HTR-8/SVneo (cell line): ENCODE measurements at regions not wholly inside any gene's neighbourhood (a gene's known extent, or its start where the extent isn't known, plus 50 kb on each side); places are given as distances from the start of the nearest gene placed in this dataset.
"Not testable (repeated sequence)": the region's sequence is repeated elsewhere in the genome, so short reads cannot be mapped to it uniquely, and the experiment has no call there.

Experiments
- DNase-seq: peaks from one replicate; pipeline ENCODE4 v3.0.0; 2011; ENCODE audit warnings: low spot score, mixed read lengths; ENCODE audit not compliant: insufficient read length
- FAIRE-seq: peaks from 2 replicates; lab custom pipeline; 2011; peaks lifted over from hg19 to GRCh38; lab: Jason Lieb, UNC

GRCh38 chr6:10193321-10193720 lies 221.6 kb downstream of the TFAP2A start:
- DNase-seq (no peak), FAIRE-seq (no peak)

DNA sequence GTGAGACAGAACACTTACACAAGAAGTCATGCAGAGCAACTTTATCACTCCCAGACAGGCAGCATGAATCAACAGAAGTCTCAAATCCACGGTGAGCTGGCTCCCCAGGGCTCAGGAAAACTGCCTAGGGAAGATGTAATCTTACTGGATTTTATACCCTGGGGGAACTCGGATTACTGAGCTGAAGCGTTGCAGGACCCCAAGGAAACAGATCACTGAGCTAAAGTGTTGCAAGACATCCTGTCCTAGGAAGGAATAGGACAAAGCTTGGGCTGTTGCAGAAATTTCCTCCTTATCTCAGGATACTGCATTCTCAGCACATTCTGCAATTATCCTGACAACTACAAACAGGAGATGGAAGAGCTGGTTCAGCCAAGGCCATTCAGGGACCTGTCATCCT lies 224.8 kb downstream of the TFAP2A start:
- DNase-seq (no peak), FAIRE-seq (no peak)

GRCh38 chr6:10184371-10185227 lies 230.3 kb downstream of the TFAP2A start:
- DNase-seq (peak; percentile 23), FAIRE-seq (no peak)

DNA sequence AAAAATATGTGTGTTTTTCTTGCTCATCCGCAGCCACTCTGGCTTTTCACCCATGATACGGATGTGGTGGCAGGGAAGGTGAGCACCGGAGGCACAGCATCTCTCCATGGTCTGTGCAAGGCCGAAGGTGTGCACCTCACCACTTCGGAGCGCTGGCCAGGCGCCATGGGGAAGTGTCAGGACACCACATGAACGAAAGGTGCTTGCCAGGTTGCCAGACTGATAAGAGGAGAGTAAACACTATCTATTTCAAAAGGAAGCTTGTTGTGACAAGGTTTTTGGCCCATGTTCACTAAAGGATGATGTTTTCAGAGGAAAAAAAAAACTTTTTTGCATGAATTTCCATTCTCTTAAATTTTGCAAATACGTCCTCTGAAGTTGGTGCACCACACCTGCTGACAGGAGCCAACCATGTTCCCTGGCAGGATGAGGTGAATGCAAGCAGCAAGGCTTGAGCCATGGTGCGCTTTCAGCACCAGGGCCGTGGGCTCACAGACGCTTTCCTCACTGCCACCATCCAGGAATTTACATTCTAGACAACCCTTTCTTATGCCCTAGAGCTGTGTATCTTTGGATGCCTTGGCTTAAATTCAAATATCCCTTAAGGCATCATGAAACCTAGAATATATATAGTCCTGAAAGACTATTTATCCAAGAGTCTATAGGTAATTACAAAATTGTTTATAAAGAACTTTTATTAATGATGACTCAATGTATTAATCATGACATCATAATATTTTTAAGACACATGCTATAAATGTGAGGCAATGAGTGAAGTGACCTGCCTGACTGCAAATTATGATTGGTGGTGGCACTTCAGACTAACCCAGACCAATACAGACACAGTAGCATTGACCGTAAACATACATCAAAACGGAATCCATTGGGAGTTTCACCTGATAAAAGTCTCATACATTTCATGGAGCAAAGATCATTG lies 234.5 kb downstream of the TFAP2A start:
- FAIRE-seq (no peak), DNase-seq (no peak)

DNA sequence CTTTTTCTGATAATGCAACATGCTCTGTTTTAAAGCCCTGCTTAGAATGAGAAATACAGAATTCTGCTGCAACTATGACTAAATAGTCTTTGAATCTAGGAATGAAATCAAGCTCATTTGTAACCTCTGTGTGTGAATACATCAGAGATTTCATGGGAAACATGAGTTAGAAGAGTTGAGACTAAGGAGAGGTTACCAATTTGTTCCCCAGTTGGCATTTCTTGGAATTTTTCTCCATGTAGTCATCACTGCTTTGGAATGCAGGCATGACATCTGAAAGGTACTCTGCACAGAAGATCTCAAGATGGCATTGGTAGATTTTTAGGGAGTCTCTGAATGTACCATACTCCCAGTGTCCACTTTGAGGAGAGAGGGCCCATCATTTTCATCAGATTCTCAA lies 237.2 kb downstream of the TFAP2A start:
- peak; percentile 42 for FAIRE-seq
- DNase-seq, result peak; percentile 59

- no peak for DNase-seq
- FAIRE-seq, result no peak
Observed at GRCh38 chr6:10175362-10175761, 239.5 kb downstream of the TFAP2A start.

DNA sequence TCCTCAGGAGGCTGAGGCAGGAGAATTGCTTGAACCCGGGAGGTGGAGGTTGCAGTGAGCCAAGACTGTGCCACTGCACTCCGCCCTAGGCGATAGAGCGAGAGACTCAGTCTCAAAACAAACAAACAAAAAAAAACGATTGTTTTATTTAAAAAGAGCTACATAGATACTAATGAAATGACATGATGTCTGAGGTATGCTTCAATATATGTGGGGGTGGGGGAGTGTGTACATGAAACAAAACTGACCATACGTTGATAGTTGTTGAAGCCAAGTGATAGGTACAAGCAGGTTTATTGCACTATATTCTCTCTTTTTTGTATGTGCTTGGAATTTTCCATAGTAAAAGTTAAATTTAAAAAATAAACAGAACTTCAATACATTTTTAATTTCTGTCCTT lies 240.1 kb downstream of the TFAP2A start:
- FAIRE-seq (no peak), DNase-seq (no peak)

DNA sequence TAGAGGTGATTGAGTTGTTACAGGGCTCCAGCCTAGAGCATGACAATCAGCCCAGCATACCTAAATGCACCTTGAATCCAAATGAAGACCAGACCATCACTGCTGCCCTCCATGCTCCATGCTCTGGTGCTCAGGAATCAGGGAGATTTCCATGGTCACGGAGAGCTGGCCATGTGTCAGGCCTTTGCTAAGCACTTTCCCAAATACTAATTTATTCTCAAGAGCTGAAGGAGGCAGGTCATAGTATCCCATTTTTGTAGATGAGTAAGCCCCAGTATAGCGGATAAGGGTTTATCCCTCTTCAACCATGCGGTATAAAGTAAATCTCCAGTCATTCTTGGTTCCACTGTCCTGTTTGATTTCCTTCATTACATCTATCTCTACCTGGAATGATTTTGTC lies 240.8 kb downstream of the TFAP2A start:
- no peak for FAIRE-seq

DNA sequence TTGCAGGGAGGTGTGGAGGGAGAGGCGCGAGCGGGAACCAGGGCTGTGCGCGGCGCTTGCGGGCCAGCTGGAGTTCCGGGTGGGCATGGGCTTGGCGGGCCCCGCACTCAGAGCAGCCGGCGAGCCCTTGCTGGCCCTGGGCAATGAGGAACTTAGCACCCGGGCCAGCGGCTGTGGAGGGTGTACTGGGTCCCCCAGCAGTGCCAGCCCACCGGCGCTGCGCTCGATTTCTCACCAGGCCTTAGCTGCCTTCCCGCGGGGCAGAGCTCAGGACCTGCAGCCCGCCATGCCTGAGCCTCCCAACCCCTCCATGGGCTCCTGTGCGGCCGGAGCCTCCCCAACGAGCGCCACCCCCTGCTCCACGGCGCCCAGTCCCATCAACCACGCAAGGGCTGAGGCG lies 243.2 kb downstream of the TFAP2A start:
- DNase-seq, FAIRE-seq: not testable (repeated sequence)

More for the DNA sequence above, 240.8 kb downstream of the TFAP2A start:
- no peak for DNase-seq

- DNase-seq (no peak), FAIRE-seq (no peak)
Observed at GRCh38 chr6:10170816-10171215, 244.1 kb downstream of the TFAP2A start.

GRCh38 chr6:10166031-10166430 lies 248.8 kb downstream of the TFAP2A start:
- FAIRE-seq (no peak), DNase-seq (no peak)

DNA sequence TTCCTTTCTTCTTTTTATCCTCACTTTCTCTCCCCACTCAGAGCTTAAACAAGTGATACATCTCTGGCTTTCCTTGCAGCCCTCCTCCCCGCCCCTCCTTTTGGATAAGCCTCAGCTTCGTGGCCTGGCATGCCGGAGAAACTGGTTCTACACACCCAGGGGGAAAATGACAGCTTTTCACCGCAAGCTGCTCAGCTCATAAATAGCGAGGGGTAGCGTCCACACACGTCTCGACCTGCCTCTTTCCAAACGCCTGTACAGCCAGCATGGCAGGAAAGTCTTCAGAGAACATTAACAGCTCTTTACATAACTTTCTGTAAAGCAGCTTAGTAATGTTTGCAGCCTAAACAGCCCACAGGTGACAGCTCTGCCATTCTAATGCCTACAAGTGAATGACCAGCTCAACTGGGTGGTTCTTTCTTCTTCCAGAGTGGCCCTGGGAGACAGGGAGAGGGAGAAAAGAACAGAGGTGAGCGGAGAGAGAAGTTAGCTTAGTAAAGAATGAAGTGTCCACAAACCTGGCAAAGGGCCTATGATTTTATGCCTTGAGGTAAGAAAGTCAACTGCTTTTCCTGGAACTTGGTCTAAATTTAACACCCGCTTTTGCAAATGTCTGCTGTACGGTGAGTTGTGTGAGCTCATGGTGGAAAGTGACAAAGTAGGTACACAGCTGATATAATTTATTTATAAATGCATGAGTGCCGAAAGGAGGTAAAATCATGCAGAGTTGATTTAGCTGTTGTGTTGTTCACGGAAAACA lies 251.5 kb downstream of the TFAP2A start:
- DNase-seq (no peak), FAIRE-seq (no peak)

- DNase-seq (no peak), FAIRE-seq (no peak)
Observed at GRCh38 chr6:10156875-10157274, 258.0 kb downstream of the TFAP2A start.

- FAIRE-seq, result no peak
- DNase-seq, result no peak
Observed at GRCh38 chr6:10154251-10154650, 260.6 kb downstream of the TFAP2A start.

DNA sequence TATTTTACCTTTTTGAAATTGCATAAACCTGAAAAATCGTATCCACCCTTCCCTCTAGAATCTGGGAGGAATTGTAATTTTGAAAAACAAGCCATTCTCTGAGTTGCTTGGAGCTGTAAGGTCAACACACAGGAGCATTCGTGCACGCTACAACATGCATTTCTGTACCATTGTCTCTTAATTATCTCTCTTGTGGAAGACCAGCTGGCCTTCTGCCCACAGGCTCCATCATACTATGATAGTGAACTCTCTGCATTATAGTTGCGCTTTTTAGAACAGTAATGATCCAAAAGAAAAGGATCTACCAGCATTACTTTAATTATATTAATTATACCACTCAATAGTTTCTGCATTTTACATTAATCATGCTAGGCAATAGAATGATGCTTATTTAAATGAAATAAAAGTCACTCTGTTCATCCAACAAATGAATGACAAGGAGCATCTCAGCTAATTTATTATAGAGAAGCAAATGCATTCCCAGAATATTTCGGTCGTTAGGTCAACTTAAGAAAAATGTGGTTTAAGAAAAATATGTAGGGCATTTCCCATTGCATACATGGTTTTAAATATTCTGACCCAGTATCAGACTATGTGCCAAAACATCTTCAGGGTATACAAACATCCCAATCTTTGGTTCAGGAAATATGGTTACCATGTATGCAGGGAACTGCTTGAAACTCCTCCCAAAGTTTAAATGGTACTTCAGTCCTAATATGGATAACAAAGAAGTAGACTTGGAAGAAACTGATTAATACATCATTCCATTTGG lies 263.5 kb downstream of the TFAP2A start:
- FAIRE-seq (peak; percentile 52), DNase-seq (peak; percentile 43)

DNA sequence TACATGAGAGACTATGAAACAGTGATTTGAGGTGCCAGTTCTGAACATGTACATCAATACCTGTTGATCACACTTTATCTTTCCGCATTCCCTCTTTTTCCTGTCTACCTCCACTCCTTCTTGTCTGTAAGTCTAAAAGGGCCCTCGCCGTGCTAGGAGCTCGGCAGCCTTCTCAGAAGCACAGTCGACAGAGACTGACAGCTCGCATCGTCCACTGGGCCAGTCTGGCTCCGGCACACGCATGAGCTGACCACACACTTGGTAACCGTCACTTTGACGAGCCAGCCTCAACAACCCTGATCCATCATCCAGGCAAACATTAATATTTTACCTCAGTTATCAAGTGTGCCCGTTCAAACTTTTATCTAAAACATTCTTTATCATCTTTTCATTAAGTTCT lies 265.3 kb downstream of the TFAP2A start:
- FAIRE-seq (no peak), DNase-seq (no peak)

DNA sequence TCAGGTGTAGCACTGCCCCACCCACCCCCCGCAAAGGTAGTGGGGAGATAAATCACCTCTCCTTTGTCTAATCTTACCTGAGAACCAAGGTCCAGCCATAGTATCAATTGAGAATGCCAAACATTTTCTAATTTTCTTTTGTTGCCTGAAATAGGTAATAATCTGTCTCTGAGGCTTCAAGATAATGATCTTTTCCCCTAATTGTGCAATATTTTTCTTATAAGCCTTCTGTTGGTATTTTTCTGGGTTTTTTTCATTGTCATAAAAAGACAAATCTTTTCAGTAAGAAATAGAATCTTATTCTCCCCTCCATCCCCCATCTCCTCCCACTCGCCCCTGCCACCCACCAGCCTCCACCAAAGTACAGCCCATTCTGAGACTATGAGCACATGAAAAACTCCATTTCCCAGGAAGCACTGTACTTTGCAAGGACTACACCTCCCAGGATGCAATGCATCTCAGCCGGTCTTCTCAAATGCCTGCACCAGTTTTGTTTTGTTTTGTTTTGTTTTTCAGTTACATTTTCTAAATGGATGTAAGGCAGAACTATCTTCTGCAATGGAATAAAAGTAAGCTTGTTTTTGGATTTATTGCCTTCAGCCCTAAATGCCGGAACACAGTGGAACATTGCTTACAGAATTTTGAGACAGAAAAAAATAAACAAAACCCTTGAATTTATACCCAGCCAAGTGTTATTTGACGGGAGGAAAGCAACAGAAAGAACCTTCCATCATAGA lies 268.0 kb downstream of the TFAP2A start:
- peak; percentile 62 for DNase-seq
- peak; percentile 72 for FAIRE-seq

DNA sequence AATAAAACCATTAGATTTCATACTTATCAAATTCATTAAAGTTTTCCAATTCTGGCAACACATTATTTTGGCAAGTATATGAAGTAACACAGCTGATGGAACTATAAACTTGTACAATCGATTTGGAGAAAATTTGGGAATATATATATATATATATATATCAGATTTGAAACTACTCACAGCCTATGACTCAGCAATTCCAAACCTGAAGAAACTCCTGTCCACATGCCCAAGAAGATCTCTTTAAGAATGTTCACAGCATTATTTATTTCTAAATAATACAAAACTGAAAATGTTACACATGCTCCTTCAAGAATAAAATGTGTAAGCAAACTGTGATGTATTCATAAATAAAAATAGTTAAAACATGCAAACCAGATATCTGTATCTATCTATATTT lies 270.1 kb downstream of the TFAP2A start:
- no peak for DNase-seq
- FAIRE-seq, result no peak
